GM12878 (cell line): ENCODE measurements at regions not wholly inside any gene's neighbourhood (a gene's known extent, or its start where the extent isn't known, plus 50 kb on each side); places are given as distances from the start of the nearest gene placed in this dataset.

Source experiments
- ATAC-seq: fragments of 200-7000 bp; cut with Tn5 transposase; 3 replicates; pipeline ENCODE4 v1.9.1; 2020; ENCODE audit warnings: mild to moderate bottlenecking, moderate library complexity
- BruUV-seq: library from RNA; stranded (reverse); fragments of 400-500 nt; replicated peaks from 2 replicates; lab custom pipeline; 2021; lab: Mats Ljungman, UMichigan
- CTCF ChIA-PET: fragments of 300-600 bp; sonication (Branson Sonifier 250); formaldehyde crosslinking; extraction: SDS; loops from one replicate; lab custom pipeline; 2021; ENCODE audit warnings: inconsistent platforms; lab: Yijun Ruan, JAX
- POLR2A ChIA-PET: fragments of 350-600 bp; formaldehyde crosslinking; extraction: SDS; loops from one replicate; lab custom pipeline; 2021; ENCODE audit warnings: inconsistent platforms; lab: Charles Lee
- RAD21 ChIA-PET: fragments of 300-600 bp; sonication (Branson Sonifier 250); formaldehyde crosslinking; loops from one replicate; lab custom pipeline; 2023; ENCODE audit warnings: antibody characterized with exemption; ENCODE audit not compliant: unreplicated experiment; lab: Charles Lee
- SMC1A ChIA-PET: fragments of 300-600 bp; sonication (Branson Sonifier 250); formaldehyde crosslinking; loops from one replicate; lab custom pipeline; 2023; ENCODE audit not compliant: unreplicated experiment, uncharacterized antibody; lab: Charles Lee
- DNase-seq: peaks from one replicate; pipeline ENCODE4 v3.0.0-alpha.2; 2011; ENCODE audit warnings: low read depth, low spot score
- FAIRE-seq: peaks from 3 replicates; lab custom pipeline; 2011; peaks lifted over from hg19 to GRCh38; lab: Jason Lieb, UNC
- H2AFZ ChIP-seq: 2 replicates; pipeline ENCODE4 v1.6.0; 2011; ENCODE audit warnings: low read depth, low read length, control low read depth; ENCODE audit not compliant: control insufficient read depth
- H3K27ac ChIP-seq: 2 replicates; pipeline ENCODE4 v1.5.1; 2011; ENCODE audit warnings: control low read depth; ENCODE audit not compliant: control insufficient read depth, insufficient read depth
- H3K27me3 ChIP-seq, 2 experiments: replicated peaks in 1 of 2; 2 replicates each; pipeline versions ENCODE4 v1.6.0 to v1.6.1; 2011; ENCODE audit warnings: low read length in 1 of 2; ENCODE audit not compliant: control insufficient read depth in 2 of 2, insufficient read depth in 2 of 2
- H3K36me3 ChIP-seq, 2 experiments: 2 replicates each; pipeline ENCODE4 v1.5.1; 2011; ENCODE audit warnings: low read length in 1 of 2; ENCODE audit not compliant: control insufficient read depth in 2 of 2, insufficient read depth in 2 of 2
- H3K4me1 ChIP-seq: 2 replicates; pipeline ENCODE4 v1.6.1; 2011; ENCODE audit warnings: mild to moderate bottlenecking, low read length, moderate library complexity, mixed read lengths; ENCODE audit not compliant: control insufficient read depth, insufficient read depth
- H3K4me2 ChIP-seq: 2 replicates; pipeline ENCODE4 v1.6.0; 2011; ENCODE audit warnings: control low read depth; ENCODE audit not compliant: control insufficient read depth, insufficient read depth
- H3K4me3 ChIP-seq: fragments of 200-600 bp; sonication (generic); 2 replicates; pipeline ENCODE4 v1.5.1; 2016
- H3K79me2 ChIP-seq: 2 replicates; pipeline ENCODE4 v1.6.0; 2011; ENCODE audit warnings: low read length; ENCODE audit not compliant: control insufficient read depth, insufficient read depth
- H3K9ac ChIP-seq: 2 replicates; pipeline ENCODE4 v1.8.0; 2011; ENCODE audit warnings: low read length, control low read depth, mixed read lengths; ENCODE audit not compliant: control insufficient read depth, insufficient read depth
- H3K9me3 ChIP-seq: replicated peaks from 3 replicates; pipeline ENCODE4 v1.5.1; 2011; ENCODE audit warnings: mild to moderate bottlenecking, low read length; ENCODE audit not compliant: control insufficient read depth, insufficient read depth
- H4K20me1 ChIP-seq: 2 replicates; pipeline ENCODE4 v1.6.0; 2011; ENCODE audit not compliant: control insufficient read depth, insufficient read depth
- CHD4 ChIP-seq: fragments of 200-600 bp; sonication (generic); IDR thresholded peaks from 2 replicates; pipeline ENCODE4 v1.6.1; 2016; ENCODE audit warnings: mild to moderate bottlenecking
- CREB1 ChIP-seq: IDR thresholded peaks from 2 replicates; pipeline ENCODE4 v1.6.1; 2012; ENCODE audit warnings: low read depth, mild to moderate bottlenecking, inconsistent platforms
- HSF1 ChIP-seq: fragments of 150-350 bp; IDR thresholded peaks from 2 replicates; pipeline ENCODE4 v1.6.1; 2014; ENCODE audit warnings: mild to moderate bottlenecking, low read depth, low read length
- IRF4 ChIP-seq: IDR thresholded peaks from 2 replicates; pipeline ENCODE4 v1.6.1; 2011; ENCODE audit warnings: low read depth, low read length
- MTA2 ChIP-seq: fragments of 450-650 bp; IDR thresholded peaks from 2 replicates; pipeline ENCODE4 v1.6.1; 2016; ENCODE audit warnings: low read depth, mild to moderate bottlenecking, moderate library complexity
- NBN ChIP-seq: fragments of 450-650 bp; IDR thresholded peaks from 2 replicates; pipeline ENCODE4 v1.6.1; 2016
- PKNOX1 ChIP-seq: fragments of 450-650 bp; IDR thresholded peaks from 2 replicates; pipeline ENCODE4 v1.6.1; 2016; ENCODE audit warnings: mild to moderate bottlenecking
- RUNX3 ChIP-seq: IDR thresholded peaks from 2 replicates; pipeline ENCODE4 v1.6.1; 2012; ENCODE audit warnings: low read length, inconsistent platforms
- SP1 ChIP-seq: IDR thresholded peaks from one replicate; pipeline ENCODE4 v1.6.1; 2011; ENCODE audit warnings: low read depth, low read length
- SRF ChIP-seq, 2 experiments: IDR thresholded peaks; 2 replicates each; pipeline ENCODE4 v1.6.1; 2011; ENCODE audit warnings: low read depth in 2 of 2, low read length in 2 of 2, mild to moderate bottlenecking in 1 of 2, moderate library complexity in 1 of 2
- ZNF207 ChIP-seq: fragments of 450-650 bp; IDR thresholded peaks from 2 replicates; pipeline ENCODE4 v1.6.1; 2014; ENCODE audit warnings: antibody characterized with exemption, mild to moderate bottlenecking, borderline replicate concordance
- ZNF217 ChIP-seq: fragments of 450-650 bp; IDR thresholded peaks from 2 replicates; pipeline ENCODE4 v1.6.1; 2017; ENCODE audit warnings: antibody characterized with exemption, mild to moderate bottlenecking
- ZSCAN29 ChIP-seq: fragments of 450-650 bp; IDR thresholded peaks from 2 replicates; pipeline ENCODE4 v1.6.1; 2017; ENCODE audit warnings: mild to moderate bottlenecking, moderate library complexity
- WGBS: methylation state at CpG from one replicate; pipeline ENCODE4 v1.1.6; 2016; ENCODE audit warnings: low lambda C conversion rate; ENCODE audit not compliant: insufficient replicate concordance, insufficient coverage; ENCODE audit errors: missing lambda C conversion rate; 5-methylcytosine and 5-hydroxymethylcytosine counted together
- in situ Hi-C: fragments of 300-500 bp; cut with MboI; formaldehyde crosslinking; loops from 9 replicates; pipeline ENCODE4 v1.14.3; 2018; ENCODE audit warnings: mixed read lengths
- intact Hi-C: fragments of 100-400 bp; cut with micrococcal nuclease; formaldehyde crosslinking; loops from one replicate; pipeline ENCODE4 v1.14.2; 2022; ENCODE audit not compliant: unreplicated experiment
- TF ChIP-seq, protein P1 (sequence below): fragments of 450-650 bp; IDR thresholded peaks from 2 replicates; pipeline ENCODE4 v1.6.1; 2017; ENCODE audit warnings: mild to moderate bottlenecking, moderate library complexity

- no peaks in the 10 kb centered on the region for H3K9me3 ChIP-seq
- no peak for ATAC-seq
- no peaks in the 10 kb centered on the region for H3K27me3 ChIP-seq
- TF ChIP-seq ZSCAN29 (no peak), RUNX3 (no peak), SRF (IDR thresholded peaks at IDR 0.05; ENCODE audit: low read depth in 2 of 2, low read length in 2 of 2) (no peak), PKNOX1 (no peak), ZNF217 (no peak), CREB1 (no peak)
- TF ChIP-seq, all 136 proteins: peak for 0
- no peaks in the 10 kb centered on the region for H3K36me3 ChIP-seq
- no peaks in the 10 kb centered on the region for H3K79me2 ChIP-seq
- H2AFZ ChIP-seq, result no peak overlapping the region
- ChIA-PET SMC1A (no interaction called here), CTCF (no interaction called here), POLR2A (no interaction called here), RAD21 (no interaction called here)
- no peak for FAIRE-seq
- H3K4me1 ChIP-seq, result no peaks in the 10 kb centered on the region
- no peak overlapping the region for H3K9ac ChIP-seq
- H4K20me1 ChIP-seq, result no peaks in the 10 kb centered on the region
- no peak for DNase-seq
- no TSS peak for BruUV-seq
- H3K4me3 ChIP-seq, result no peak overlapping the region
- in situ Hi-C loops, result no loop called here
- H3K27ac ChIP-seq, result no peak overlapping the region
- no peak overlapping the region for H3K4me2 ChIP-seq
- intact Hi-C loops, result no loop called here
- 0% methylated on average over 1 of the region's 1 CpG for WGBS
Observed at GRCh38 chr18:67583621-67584020, 67.1 kb upstream of the DSEL start.

DNA sequence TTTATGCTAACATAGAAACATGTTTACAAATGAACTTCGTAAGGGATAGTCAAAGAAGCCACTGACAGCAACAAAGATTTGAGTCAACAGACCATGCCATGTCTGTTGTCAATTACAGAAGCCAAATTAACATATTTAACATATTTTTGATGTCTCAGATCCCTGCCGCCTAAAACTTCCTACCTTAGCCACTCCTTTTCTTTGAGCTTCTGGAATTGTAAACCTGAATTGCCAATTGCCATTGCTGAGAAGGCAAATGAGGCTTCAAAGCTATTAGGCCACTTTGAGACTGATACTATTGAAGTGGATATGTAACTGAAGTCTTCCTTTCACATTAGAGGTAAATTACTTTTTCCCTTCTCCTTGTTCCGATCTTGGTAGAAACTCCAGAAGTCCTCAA is 66.0 kb upstream of the DSEL start:
- Histone ChIP-seq H3K4me3 (no peak overlapping the region), H3K27me3 (no peaks in the 10 kb centered on the region), H2AFZ (no peak overlapping the region), H4K20me1 (no peaks in the 10 kb centered on the region), H3K4me1 (no peaks in the 10 kb centered on the region), H3K27ac (no peak overlapping the region), H3K9me3 (no peaks in the 10 kb centered on the region), H3K79me2 (no peaks in the 10 kb centered on the region), H3K9ac (no peak overlapping the region), H3K4me2 (no peak overlapping the region), H3K36me3 (no peaks in the 10 kb centered on the region)
- DNase-seq, result no peak
- FAIRE-seq, result no peak
- RAD21 ChIA-PET, result no interaction called here
- SMC1A ChIA-PET, result no interaction called here
- WGBS, result 12% methylated on average over 3 of the region's 3 CpGs
- in situ Hi-C loops, result no loop called here
- CTCF ChIA-PET, result no interaction called here
- intact Hi-C loops, result no loop called here
- BruUV-seq, result no TSS peak
- POLR2A ChIA-PET, result no interaction called here
- ATAC-seq, result no peak
- TF ChIP-seq IRF4 (no peak), MTA2 (no peak), ZNF207 (no peak), CHD4 (no peak), NBN (no peak), SP1 (no peak), HSF1 (no peak)
- TF ChIP-seq, protein P1, sequence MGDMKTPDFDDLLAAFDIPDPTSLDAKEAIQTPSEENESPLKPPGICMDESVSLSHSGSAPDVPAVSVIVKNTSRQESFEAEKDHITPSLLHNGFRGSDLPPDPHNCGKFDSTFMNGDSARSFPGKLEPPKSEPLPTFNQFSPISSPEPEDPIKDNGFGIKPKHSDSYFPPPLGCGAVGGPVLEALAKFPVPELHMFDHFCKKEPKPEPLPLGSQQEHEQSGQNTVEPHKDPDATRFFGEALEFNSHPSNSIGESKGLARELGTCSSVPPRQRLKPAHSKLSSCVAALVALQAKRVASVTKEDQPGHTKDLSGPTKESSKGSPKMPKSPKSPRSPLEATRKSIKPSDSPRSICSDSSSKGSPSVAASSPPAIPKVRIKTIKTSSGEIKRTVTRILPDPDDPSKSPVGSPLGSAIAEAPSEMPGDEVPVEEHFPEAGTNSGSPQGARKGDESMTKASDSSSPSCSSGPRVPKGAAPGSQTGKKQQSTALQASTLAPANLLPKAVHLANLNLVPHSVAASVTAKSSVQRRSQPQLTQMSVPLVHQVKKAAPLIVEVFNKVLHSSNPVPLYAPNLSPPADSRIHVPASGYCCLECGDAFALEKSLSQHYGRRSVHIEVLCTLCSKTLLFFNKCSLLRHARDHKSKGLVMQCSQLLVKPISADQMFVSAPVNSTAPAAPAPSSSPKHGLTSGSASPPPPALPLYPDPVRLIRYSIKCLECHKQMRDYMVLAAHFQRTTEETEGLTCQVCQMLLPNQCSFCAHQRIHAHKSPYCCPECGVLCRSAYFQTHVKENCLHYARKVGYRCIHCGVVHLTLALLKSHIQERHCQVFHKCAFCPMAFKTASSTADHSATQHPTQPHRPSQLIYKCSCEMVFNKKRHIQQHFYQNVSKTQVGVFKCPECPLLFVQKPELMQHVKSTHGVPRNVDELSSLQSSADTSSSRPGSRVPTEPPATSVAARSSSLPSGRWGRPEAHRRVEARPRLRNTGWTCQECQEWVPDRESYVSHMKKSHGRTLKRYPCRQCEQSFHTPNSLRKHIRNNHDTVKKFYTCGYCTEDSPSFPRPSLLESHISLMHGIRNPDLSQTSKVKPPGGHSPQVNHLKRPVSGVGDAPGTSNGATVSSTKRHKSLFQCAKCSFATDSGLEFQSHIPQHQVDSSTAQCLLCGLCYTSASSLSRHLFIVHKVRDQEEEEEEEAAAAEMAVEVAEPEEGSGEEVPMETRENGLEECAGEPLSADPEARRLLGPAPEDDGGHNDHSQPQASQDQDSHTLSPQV, result no peak
